ENCODE measurements at regions not wholly inside any gene's neighbourhood (a gene's known extent, or its start where the extent isn't known, plus 50 kb on each side); places are given as distances from the start of the nearest gene placed in this dataset.

DNA sequence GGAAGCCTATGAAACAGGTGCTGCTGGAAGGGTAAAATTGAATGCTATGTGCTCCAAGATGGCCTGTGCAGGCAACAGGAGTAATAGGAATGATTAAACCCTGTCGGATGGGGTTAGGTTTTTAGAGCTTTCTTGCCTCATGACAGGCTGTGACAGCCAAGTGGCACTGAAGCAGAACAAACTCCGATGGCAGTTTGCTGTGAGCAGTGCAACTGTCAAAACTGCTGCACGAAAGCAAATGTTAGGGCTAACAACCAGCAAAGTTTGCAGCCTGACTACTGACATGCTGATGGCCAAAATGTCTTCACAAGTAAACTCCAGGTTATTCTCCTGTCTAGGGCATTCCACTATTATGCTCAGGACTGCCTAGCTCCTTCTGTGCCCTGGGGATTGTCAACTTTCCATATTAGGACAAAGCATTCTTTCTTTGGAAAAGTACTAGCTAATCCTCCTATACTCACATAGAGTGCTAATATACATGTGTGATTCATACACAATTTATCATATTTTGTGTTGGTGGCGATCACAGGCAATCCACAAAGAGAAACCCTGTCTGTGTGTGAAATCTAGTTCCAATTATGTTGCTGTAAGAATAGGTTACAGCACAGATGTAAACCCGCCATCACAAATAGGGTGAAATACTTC is 486.6 kb upstream of the TENM3 start:
- TF ChIP-seq, protein P1, sequence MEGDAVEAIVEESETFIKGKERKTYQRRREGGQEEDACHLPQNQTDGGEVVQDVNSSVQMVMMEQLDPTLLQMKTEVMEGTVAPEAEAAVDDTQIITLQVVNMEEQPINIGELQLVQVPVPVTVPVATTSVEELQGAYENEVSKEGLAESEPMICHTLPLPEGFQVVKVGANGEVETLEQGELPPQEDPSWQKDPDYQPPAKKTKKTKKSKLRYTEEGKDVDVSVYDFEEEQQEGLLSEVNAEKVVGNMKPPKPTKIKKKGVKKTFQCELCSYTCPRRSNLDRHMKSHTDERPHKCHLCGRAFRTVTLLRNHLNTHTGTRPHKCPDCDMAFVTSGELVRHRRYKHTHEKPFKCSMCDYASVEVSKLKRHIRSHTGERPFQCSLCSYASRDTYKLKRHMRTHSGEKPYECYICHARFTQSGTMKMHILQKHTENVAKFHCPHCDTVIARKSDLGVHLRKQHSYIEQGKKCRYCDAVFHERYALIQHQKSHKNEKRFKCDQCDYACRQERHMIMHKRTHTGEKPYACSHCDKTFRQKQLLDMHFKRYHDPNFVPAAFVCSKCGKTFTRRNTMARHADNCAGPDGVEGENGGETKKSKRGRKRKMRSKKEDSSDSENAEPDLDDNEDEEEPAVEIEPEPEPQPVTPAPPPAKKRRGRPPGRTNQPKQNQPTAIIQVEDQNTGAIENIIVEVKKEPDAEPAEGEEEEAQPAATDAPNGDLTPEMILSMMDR (IDR thresholded peaks at IDR 0.05), result no peak
- no peak for TF ChIP-seq POLR2A (IDR thresholded peaks at IDR 0.05)
- no peak for TF ChIP-seq POLR2AphosphoS5 (IDR thresholded peaks at IDR 0.05; ENCODE audit: insufficient read depth in 1 of 2, low read depth in 1 of 2)

All from vagina (tissue), 2 donors.